C4-2B (cell line): ENCODE measurements at regions not wholly inside any gene's neighbourhood (a gene's known extent, or its start where the extent isn't known, plus 50 kb on each side); places are given as distances from the start of the nearest gene placed in this dataset.

Experiments used
- H3K27ac ChIP-seq: fragments of 450-650 bp; 2 replicates; pipeline ENCODE4 v1.5.1; 2017
- CTCF ChIP-seq: fragments of 450-650 bp; conservative IDR thresholded peaks from 2 replicates; pipeline ENCODE4 v1.5.1; 2017; ENCODE audit warnings: mild to moderate bottlenecking
- ZFX ChIP-seq: fragments of 450-650 bp; IDR thresholded peaks from 2 replicates; pipeline ENCODE4 v1.6.1; 2017

- no peak overlapping the region for H3K27ac ChIP-seq
- TF ChIP-seq ZFX, result no peak
Measured at GRCh38 chr2:16015210-16015902, 75.0 kb downstream of the MYCN start.

GRCh38 chr2:16014802-16015201 is 74.5 kb downstream of the MYCN start:
- TF ChIP-seq CTCF, result no peak
- no peak for TF ChIP-seq ZFX
- no peak overlapping the region for H3K27ac ChIP-seq

GRCh38 chr2:16014041-16014787 is 73.9 kb downstream of the MYCN start:
- no peak for TF ChIP-seq CTCF
- TF ChIP-seq ZFX, result no peak
- H3K27ac ChIP-seq, result no peak overlapping the region

GRCh38 chr2:16013359-16013911 is 73.1 kb downstream of the MYCN start:
- H3K27ac ChIP-seq, result peak overlapping the region; percentile 50
- TF ChIP-seq CTCF (no peak), ZFX (no peak)

- H3K27ac ChIP-seq, result peak overlapping the region; percentile 50
- TF ChIP-seq ZFX (no peak), CTCF (no peak)
Measured at GRCh38 chr2:16012626-16013358, 72.4 kb downstream of the MYCN start.

- no peak for TF ChIP-seq ZFX
- no peak for TF ChIP-seq CTCF
- peak overlapping the region; percentile 50 for H3K27ac ChIP-seq
Measured at GRCh38 chr2:16012029-16012596, 71.8 kb downstream of the MYCN start.

GRCh38 chr2:16011621-16011960 is 71.2 kb downstream of the MYCN start:
- no peak for TF ChIP-seq ZFX
- no peak for TF ChIP-seq CTCF
- H3K27ac ChIP-seq, result no peak overlapping the region
